ENCODE measurements at regions not wholly inside any gene's neighbourhood (a gene's known extent, or its start where the extent isn't known, plus 50 kb on each side); places are given as distances from the start of the nearest gene placed in this dataset.

GRCh38 chr12:115297445-115297844 is 613.5 kb upstream of the TBX3 start:
- TF ChIP-seq CTCF (conservative IDR thresholded peaks at IDR 0.05; ENCODE audit: low read depth, low read length) (no peak), EZH2 (IDR thresholded peaks at IDR 0.05; ENCODE audit: low read length, unreplicated experiment) (no peak), EZH2phosphoT487 (IDR thresholded peaks at IDR 0.05; ENCODE audit: borderline replicate concordance, low read length) (no peak)
